Activated naive CD4-positive, alpha-beta T cell treated with Interleukin-2 at 50 U/mL for 16 hours (primary cell): ENCODE measurements at regions not wholly inside any gene's neighbourhood (a gene's known extent, or its start where the extent isn't known, plus 50 kb on each side); places are given as distances from the start of the nearest gene placed in this dataset.
"Not testable (repeated sequence)": the region's sequence is repeated elsewhere in the genome, so short reads cannot be mapped to it uniquely, and the experiment has no call there.

ENCODE experiments used
- DNase-seq: peaks from one replicate; pipeline ENCODE4 v3.0.0-alpha.2; 2020

DNA sequence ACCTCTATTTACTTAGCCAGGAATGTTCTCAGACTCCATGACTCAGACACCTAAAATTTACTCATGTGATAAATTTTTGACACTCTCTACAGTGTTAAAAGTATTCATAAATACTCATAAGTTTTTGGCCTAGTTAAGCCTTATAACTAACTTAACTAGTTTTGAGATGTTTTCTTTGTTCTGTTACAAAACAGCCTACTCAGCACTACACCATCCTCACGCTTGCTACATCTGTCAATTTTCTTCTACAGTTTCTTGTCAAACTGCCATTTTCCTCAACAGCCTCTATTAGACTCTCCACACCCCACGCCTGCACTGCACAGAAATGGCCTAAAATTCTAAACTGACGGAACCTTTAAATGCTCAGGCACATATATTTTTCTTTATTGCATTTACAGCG is 195.5 kb downstream of the ANXA1 start:
- no peak for DNase-seq

DNA sequence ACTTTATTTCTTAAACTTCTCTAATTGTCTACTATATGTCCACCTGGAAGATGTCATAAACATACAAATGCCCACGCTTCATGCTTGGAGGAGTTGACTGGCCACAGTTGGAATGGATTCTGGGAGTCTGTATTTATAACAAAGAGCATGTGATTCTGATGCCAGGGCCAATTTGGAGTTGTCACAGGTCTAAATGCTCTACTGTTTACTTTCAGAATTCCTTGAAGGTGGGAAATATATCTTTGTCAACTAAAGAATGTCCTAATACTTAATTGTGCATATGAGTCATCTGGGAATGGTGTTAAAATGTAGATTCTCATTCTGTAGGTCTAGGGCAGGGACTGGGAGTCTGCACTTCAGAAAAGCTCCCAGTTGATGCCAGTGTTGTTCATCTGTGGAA is 196.1 kb downstream of the ANXA1 start:
- no peak for DNase-seq

DNA sequence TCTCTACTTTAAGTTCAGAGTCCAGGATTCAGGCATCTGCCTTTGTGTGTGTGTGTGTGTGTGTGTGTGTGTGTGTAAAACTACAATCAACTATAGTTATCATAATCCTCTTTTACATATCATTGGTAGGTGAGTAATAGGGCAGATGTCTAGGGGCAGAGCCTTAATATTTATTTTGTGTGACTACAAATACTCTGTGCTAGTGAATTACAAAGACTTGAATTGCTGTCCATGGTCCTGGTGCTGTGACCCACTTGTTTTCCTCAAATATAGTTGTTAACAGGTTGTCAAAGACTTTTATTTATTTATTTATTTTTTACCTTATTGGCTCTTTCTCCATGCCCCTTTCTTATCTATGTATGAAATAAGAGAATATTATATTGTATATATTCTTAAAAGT is 196.8 kb downstream of the ANXA1 start:
- DNase-seq, result no peak

DNA sequence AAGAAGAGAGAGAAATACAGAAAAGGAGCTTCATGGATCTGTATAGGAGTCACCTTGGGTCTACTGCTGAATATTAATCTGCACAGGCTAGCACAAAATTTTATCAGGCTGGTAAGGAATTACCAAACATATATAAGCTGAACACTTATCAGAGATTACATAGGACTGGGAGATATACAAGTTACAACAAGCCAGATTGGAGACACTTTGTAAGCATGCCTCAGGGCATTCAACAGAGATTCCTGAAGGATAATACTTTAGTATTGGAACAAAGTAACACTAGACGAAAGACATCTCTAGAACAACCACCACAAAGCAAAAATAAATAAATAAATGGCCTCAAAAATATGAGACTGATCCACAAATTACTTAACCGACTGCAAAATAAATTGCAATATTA is 197.8 kb downstream of the ANXA1 start:
- DNase-seq, result no peak

DNA sequence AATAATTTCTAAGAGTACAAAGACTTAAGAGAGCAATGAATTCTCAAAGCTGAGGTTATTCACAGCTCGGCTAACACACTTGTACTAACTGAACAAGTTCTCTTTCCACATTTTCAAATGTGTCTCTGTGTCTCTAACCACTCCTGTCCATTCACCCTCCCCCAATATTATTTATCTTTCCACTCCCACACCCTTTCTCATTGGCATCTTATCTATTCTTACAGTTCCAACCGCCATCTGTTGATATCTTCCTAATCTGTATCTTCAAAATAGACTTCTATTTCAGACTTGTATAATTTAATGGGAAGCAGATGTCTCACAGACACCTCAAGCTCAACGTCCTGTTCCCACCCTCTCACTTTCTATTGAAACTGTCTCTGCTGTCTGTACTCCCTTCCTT is 205.9 kb downstream of the ANXA1 start:
- no peak for DNase-seq

DNA sequence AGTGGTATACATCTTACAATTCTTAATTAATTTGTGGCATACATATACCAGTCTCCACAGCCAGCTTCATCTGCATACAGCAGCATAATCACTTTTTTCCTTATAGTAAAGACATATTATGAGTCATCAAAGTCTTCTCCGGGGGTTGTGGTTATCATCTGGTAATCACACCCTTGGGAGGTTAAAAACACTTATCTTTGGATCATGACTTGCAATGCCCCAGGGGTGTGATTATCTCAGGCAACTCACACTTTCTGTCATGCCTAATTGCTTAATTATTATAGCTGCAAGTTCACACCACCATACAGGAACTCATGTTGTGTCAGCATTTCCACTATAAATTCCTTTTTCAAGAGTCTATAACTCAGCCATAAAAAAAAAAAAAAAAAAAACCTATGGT is 218.4 kb downstream of the ANXA1 start:
- no peak for DNase-seq

DNA sequence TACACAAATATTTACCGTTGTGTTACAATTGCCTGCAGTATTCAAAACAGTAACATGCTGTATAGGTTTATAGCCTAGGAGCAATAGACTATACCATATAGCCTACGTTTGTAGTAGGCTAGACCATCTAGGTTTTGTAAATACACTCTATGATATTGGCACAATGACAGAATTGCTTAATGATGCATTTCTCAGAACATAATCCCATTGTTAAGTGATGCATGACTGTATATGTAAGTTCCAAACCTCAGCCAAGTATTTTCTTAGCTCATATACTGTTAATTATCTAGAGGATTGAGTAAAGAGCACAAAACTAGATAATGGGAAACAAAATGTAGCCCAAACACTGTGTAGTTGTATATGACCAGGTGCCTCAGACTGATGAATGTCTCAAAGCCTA is 220.1 kb downstream of the ANXA1 start:
- DNase-seq, result no peak

DNA sequence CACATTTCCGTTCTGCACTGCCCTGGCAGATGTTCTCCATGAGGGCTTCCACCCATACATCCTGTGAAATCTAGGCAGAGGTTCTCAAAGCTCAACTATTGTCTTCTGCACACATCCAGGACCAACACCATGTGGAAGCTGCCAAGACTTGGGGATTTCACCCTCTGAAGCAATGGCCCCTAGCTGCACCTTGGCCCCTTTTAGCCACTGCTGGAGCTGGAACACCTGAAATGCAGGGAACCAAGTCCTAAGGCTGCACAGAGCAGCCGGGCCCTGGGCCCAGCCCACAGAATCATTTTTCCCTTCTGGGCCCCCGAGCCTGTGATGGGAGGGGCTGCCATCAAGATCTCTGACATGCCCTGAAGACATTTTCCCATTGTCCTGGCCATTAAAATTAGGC is 228.7 kb downstream of the ANXA1 start:
- DNase-seq, result no peak

DNA sequence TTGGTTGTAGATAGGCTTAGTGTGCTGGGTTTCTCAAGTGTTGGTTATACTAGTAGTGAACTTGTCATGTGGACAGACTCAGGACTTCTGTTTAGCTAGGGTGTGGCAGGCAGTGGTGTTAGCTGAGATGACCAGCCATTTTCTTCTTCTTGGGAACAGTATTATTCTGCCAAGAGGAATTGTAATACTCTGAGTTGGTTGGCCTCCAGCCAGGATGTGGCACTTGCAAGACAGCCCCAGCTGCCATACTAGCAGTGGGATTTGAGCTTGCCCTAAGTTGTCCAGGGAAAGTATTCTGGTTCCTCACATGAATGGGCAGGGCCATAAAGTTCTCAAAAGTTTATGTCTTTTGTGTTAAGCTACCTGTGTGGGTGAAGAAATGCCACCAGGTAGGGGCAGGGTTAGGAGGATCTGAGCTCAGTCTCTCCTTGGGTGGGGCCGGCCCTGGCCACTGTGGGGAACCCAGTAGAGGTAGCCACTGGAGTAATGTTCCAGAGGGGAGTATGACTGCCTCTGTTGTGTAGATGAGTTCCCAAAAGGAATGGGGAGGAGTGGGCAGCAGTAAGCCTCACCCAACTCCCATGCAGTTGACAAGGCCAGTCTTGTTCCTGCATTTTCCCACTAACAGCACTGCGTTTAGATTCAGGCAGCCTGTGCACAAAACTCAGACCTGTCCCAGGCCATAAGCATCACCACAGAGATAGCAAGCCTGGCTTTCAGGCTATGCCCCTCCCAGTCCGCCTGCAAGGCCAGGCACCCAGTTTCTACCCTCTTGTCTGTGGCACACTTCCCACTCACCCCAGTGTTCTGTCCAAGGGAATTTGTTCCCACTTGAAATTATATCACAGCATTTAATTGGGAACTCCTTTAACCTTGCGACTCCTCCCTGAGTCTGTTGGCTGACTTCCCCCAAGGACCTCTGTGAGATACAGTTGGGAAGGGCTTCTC is 250.7 kb downstream of the ANXA1 start:
- DNase-seq, result no peak

DNA sequence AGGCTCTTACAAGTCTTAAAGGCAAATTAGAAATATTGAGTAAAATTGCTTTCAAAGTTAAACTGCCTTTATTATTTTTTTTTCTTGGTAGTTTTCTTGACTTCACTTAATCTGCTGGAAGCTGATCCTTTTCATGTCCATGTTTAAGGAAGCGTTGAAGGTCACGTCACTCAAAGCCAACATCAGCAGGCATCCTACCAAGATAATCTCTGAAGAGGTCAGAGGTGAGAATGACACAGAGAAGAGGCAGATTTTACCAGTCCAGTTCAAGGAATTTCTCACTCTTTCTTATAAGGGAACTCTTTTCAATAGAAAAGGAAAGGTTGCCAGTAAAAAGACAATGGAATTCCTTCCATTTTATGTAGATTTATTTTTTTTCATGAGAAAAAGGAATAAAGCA is 259.8 kb downstream of the ANXA1 start:
- DNase-seq, result no peak

DNA sequence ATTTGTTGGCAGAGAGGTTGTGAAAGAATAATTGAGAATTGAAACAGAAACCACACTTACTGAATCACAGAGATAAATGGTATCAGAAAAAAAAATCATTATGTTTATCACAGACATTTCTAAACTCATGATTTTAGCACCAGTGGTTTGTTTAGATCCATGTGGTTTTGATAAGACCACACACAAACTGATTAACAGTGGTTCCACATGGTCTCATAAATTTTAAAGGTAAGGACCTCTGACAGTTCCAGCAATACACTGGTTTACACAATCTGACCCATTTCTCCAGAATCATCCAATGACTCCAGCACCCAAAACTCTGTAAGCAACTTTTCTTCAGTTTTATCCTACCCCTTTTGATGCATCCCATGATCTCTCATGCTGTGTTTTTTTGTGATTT is 261.2 kb downstream of the ANXA1 start:
- DNase-seq, result no peak

DNA sequence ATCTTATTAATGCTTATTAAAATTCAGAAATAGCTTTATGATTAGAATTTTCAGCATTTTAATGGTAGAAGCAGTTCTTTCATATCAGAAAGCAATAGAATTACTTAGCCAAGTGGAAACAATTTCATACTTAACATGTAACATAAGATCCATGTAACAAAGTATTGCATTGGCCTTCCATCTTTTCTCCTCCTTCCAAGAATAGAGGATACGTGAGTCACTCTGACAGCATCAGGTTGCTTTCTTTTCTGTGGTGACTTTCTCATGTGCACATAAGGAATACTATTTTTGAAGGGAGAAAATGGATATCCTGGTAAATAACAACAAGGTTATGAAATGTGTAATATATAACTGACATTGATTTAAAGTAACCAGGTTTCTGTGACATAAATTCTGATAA is 272.2 kb downstream of the ANXA1 start:
- DNase-seq, result no peak

DNA sequence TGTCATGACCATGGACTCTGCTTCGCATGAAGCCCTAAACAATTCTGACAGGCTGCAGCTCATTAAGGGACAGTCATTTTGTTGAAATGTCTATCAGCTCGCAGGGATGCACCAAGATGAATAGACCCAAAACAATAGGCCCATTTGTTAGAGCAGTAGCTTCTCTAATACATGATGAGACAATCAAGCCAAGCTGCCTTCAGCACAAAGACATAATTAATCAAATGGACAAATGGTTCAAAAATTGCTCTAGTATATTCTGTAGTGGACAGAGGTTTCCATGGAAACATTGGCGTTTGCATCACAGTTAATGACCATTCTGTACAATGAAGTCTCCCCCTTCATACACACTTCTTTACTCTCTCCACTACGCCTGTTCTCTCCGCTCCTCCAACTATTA is 274.6 kb downstream of the ANXA1 start:
- DNase-seq, result no peak

DNA sequence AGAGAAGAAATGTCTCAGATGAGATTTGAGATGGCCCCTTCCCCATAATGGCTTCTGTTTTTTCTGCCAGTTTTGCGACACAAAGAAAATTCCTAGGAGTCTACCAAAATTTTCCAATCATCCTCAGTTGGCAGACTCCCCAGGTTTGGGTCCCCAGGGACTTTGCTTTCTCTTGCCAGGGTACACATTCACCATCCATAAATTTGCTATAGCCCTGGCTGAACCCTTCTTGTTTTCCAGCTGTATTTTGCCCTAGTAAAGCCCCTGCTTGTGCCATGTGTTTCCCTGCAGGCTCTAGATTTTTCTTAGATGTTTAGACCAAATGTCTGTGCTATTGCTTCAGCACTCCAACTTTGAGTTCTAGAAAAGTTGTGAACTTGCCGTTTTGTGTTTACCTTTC is 283.2 kb downstream of the ANXA1 start:
- DNase-seq, result no peak

DNA sequence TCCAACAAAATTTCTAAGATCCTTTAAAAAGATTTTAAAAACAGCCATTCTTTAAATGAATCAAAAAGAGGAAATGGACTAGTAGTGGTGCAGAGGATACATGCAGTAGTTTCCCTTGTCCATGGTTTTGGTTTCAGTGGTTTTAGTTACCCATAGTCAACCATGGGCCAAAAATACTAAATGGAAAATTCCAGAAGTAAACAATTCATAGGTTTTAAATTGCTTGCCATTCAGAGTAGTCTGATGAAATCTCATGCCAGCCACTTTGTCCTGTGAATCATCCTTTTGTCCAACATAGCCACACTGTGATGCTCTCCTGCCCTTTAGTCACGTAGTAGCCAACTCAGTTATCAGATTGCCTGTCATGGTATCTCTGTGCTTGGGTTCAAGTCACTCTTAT is 286.1 kb downstream of the ANXA1 start:
- DNase-seq, result no peak

DNA sequence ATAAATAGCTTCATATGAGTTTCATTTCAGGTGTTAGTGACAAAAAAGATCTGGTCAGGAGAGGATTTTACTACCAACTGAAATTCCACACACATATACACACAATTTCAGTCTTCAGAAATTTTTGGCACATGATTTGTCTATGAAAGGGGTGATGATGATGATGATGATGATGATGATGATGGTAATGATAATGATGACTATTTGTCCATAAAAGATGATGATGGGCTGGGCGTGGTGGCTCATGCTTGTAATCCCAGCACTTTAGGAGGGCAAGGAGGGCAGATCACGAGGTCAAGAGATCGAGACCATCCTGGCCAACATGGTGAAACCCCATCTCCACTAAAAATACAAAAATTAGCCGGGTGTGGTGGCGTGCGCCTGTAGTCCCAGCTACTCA is 288.2 kb downstream of the ANXA1 start:
- DNase-seq, result not testable (repeated sequence)

DNA sequence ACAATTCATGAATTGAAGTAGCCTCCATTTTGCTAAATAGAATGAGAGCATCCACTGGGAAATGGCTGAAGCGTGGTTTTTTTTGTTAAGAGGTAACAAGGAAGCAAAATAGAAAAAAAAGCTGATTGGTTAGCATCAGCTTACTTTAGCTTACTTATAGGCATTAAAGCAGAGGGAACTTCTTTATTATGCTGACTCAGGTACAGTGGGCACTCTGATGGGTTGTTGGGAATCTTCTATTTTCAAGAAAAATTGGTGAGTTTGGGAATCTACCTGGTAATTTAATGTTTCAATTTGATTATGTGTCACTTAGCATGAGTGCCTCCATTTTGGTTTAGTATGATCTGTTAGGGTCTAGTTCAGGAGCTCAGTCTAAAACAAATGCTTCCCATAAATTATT is 289.6 kb downstream of the ANXA1 start:
- DNase-seq, result no peak

DNA sequence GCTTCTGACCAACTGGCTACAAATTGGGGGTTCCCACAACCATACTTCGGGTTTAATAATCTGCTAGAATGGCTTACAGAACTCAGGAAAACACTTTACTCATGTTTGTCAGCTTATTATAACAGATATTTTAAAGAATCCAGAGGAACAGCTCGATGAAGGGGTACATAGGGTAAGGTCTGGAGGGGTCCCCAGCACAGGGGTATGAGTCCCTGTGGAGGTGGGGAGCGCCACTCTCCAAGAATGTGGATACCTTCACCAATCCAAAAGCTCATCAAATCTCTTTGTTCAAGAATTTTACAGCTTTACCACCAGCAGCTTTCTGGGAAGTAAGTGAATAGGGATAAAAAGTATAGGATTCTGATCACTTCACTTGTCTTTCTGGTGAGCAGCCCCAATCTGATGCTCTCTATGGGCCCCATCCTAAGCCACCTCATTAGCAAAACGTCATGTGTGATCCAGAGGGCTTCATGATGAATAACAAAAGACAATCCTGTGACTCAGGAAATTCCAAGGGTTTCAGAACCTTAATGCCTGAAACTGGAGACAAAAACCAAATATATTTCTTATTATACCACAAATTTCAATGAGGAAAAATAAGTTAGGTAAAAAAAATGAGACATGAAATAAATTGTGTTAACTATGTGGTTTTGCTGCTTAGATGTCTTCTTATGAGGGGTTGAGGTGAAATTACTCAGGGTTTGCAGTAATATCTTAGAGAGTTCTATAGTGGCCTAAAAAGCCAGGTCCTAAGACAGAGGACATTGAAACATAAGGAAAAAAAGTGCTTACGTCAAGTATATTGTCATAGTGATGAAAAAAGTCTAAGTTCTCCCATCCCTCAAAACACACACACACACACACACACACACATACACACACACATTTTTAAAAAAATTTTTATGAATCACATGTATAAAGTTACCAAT is 290.5 kb downstream of the ANXA1 start:
- no peak for DNase-seq

DNA sequence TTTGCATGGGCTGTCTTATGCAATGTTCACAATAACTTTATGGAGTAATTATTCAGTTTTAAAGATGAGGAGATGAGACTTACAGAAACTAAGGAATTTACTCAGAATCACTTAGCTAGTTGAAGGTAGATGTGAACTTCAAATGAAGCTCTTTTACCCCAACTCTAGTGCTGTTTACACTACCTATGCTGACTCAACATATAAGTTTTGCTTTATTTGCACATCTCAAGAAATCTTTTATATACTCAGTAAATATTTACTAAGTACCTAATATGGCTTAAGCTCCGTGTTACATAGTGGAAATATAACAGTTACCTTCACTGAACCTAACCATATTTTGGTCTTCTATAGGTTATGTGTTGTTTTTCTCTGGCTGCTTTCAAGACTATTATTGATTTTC is 293.2 kb downstream of the ANXA1 start:
- no peak for DNase-seq

DNA sequence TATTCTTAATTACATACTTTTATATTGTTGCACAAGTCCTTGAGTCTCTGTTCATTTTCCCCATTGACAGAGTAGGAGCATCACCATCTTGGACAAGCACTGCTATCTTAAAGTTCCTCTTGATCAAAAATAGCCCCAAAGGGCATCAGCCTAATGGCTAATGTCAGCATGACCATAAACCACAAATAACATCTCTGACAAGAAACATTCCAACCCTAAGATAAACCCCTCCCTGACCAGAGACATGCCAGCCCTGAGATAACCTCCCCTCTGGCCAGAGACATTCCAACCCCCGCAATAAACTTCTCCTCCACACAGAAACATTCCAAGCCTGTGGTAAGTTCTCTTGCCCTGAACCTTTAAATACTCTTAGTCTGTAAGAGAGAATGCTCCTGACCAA is 293.7 kb downstream of the ANXA1 start:
- not testable (repeated sequence) for DNase-seq

DNA sequence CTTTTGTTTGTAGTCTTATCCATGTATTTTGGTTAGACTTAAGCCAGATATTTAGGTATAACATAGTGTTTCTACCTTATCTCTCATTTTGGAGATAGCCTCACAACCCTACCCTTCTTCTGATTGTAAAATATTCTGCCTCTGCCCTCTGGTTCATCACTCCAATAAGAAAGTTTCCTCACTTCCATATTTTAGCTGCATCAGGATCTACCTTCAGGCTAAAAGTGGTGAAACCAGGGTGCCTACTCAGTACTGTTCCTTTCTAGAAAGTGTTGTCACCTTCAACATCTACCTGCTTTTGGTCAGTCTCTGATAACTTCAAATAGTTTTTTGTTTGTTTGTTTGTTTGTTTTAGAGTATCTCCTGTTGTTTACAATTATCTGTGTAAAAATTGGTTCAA is 294.6 kb downstream of the ANXA1 start:
- no peak for DNase-seq

DNA sequence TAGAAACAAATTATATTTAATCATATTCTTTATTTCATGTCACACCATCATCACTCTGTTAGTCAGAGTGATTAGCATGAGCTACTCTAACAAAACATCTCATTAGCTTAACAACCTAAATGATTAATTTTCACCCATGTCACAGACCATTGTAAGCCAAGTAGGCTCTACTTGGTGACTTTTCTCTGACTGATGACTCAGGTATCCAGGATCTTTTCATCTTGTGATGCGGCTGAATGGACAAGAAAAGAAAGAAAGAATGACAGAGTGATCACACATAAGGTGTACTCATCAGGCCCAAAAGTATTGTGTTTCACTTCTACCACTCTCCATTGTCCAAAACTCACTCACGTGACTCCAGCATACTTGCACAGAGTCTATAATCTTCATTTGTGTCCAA is 299.3 kb downstream of the ANXA1 start:
- no peak for DNase-seq

DNA sequence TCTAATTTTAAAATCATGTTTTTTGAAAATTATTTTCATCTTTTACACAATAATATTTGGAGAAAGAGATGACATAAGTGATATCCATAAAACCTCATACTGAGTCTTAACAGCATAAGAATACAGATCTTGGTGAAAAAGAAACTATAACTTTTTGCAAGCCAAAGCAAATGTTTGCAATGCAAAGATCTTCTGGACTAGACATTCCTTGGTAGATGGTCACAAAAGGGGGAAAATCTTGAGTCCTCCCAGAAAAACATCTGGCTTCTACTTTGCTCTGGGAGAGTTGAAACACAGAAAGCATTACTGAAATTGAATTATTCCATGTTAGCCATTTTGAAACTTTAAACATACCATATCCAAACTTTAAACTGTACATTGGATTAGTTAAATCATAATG is 308.2 kb downstream of the ANXA1 start:
- no peak for DNase-seq

DNA sequence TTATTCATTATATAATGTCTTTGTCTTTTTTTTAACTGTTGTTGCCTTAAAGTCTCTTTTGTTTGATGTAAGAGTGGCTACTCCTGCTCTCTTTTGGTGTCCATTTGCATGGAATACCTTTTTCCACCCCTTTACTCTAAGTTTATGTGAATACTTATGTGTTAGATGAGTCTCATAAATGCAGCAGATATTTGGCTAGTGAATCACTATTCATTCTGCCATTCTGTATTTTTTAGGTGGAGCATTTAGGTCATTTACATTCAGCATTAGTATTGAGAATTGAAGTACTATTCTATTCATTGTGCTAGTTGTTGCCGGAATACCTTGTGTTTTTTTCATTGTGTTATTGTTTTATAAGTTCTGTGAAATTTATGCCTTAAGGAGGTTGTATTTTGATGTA is 317.1 kb downstream of the ANXA1 start:
- DNase-seq, result no peak
